Kidney (tissue), 13 donors: ENCODE measurements at regions not wholly inside any gene's neighbourhood (a gene's known extent, or its start where the extent isn't known, plus 50 kb on each side); places are given as distances from the start of the nearest gene placed in this dataset.
A peak's percentile ranks its signal among the peaks of the same experiment; 100 is the strongest.

Experiments used
- DNase-seq, 5 donors: peaks; one replicate each; pipeline ENCODE4 v3.0.0-alpha.2; 2013 to 2020
- FAIRE-seq: peaks from 2 replicates; lab custom pipeline; 2012; peaks lifted over from hg19 to GRCh38; lab: Jason Lieb, UNC
- H3K27ac ChIP-seq, 2 donors: one replicate each; pipeline ENCODE4 v1.7.0; 2013; ENCODE audit warnings: low read depth in 2 of 2, low read length in 2 of 2, inconsistent platforms in 1 of 2
- H3K27me3 ChIP-seq: one replicate; pipeline ENCODE4 v1.7.1; 2013; ENCODE audit warnings: low read length, inconsistent platforms; ENCODE audit not compliant: control insufficient read depth, insufficient read depth
- H3K36me3 ChIP-seq, 3 donors: one replicate each; pipeline versions ENCODE4 v1.7.0 to v1.7.1; 2013; ENCODE audit warnings: low read length in 3 of 3, control low read depth in 1 of 3, inconsistent platforms in 1 of 3; ENCODE audit not compliant: insufficient read depth in 3 of 3, control insufficient read depth in 2 of 3
- H3K4me1 ChIP-seq, 3 donors: one replicate each; pipeline versions ENCODE4 v1.7.0 to v1.7.1; 2013; ENCODE audit warnings: low read length in 3 of 3, inconsistent platforms in 1 of 3, low read depth in 1 of 3; ENCODE audit not compliant: control insufficient read depth in 2 of 3, insufficient read depth in 2 of 3
- H3K4me3 ChIP-seq, 3 donors: one replicate each; pipeline versions ENCODE4 v1.7.0 to v1.8.1; 2013; ENCODE audit warnings: low read length in 3 of 3, control low read depth in 1 of 3, inconsistent platforms in 1 of 3
- H3K9ac ChIP-seq, 3 donors: one replicate each; pipeline versions ENCODE4 v1.7.0 to v1.7.1; 2013; ENCODE audit warnings: low read length in 3 of 3, control low read depth in 1 of 3, inconsistent platforms in 1 of 3
- H3K9me3 ChIP-seq, 3 donors: one replicate each; pipeline versions ENCODE4 v1.7.0 to v1.7.1; 2013; ENCODE audit warnings: low read length in 3 of 3, control low read depth in 1 of 3, inconsistent platforms in 1 of 3; ENCODE audit not compliant: control insufficient read depth in 2 of 3, insufficient read depth in 1 of 3
- intact Hi-C: fragments of 100-400 bp; cut with DNase I; formaldehyde crosslinking; loops from one replicate; pipeline ENCODE4 v1.11.1; 2022
- TF ChIP-seq, protein P1 (sequence below): IDR thresholded peaks from 3 replicates; pipeline ENCODE4 v1.5.1; 2012; ENCODE audit warnings: mild to moderate bottlenecking, moderate library complexity, borderline replicate concordance; ENCODE audit not compliant: insufficient read depth; ENCODE audit errors: extremely low read depth
- donor health status: control.
- donor health status: control.
- donor health status: control.
- donor health status: control.
- donor health status: control.
- donor health status: DM: yes; HTN: yes; CAD: no.
- donor health status: Normal renal cell carcinoma (clear cell type).

DNA sequence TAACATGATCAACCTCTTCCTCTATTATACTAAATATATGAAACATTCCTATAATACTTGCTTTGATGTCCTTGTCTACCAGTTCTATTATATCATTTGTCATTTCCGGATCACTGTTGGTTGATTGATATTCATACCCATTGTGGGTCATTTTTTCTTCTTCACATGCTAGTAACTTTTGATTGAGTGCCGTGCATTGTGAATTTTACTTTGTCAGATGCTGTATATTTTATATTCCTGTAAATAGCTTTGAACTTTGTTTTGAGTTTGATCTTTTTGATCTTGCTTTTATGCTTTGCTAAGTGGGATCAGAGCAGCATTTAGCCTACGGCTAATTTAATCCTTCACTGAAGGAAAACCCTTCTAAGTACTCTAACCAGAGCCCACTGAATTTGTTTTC is 168.9 kb upstream of the RAB6C start:
- TF ChIP-seq, protein P1, sequence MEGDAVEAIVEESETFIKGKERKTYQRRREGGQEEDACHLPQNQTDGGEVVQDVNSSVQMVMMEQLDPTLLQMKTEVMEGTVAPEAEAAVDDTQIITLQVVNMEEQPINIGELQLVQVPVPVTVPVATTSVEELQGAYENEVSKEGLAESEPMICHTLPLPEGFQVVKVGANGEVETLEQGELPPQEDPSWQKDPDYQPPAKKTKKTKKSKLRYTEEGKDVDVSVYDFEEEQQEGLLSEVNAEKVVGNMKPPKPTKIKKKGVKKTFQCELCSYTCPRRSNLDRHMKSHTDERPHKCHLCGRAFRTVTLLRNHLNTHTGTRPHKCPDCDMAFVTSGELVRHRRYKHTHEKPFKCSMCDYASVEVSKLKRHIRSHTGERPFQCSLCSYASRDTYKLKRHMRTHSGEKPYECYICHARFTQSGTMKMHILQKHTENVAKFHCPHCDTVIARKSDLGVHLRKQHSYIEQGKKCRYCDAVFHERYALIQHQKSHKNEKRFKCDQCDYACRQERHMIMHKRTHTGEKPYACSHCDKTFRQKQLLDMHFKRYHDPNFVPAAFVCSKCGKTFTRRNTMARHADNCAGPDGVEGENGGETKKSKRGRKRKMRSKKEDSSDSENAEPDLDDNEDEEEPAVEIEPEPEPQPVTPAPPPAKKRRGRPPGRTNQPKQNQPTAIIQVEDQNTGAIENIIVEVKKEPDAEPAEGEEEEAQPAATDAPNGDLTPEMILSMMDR: no peak
- intact Hi-C loops: no loop called here
- no peak overlapping the region for H3K27ac ChIP-seq

DNA sequence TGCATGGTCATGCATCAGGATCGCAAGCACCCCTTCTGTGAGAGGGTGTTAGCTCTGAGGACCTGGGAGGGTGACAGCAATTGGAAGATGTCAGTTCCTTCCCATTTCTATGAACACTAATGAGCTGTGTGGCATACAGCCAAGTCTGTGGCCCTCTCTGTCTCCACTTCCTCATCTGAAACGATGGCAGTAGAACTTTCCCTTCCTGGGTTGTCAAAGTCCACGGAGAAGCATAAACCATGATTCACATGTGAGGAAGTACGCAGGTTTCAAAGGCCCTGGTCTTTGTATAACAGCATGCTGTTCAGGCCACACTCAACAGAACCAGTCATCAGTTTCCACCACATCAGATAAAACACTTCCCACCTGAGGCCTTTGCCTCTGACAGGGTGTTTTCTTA is 167.4 kb upstream of the RAB6C start:
- intact Hi-C loops: no loop called here
- H3K36me3 ChIP-seq: no peaks in the 10 kb centered on the region
- H3K27ac ChIP-seq: no peak overlapping the region
- no peaks in the 10 kb centered on the region for H3K27me3 ChIP-seq
- H3K9me3 ChIP-seq: peaks cover 0 to 11% (median 0%) of the 10 kb centered on the region in 3 donors
- no peak overlapping the region for H3K9ac ChIP-seq
- H3K4me1 ChIP-seq: no peaks in the 10 kb centered on the region
- H3K4me3 ChIP-seq: no peak overlapping the region
- FAIRE-seq: no peak
- peak in 1 of 5 donors; percentile 58 for DNase-seq
- TF ChIP-seq, protein P1: no peak

More for the DNA sequence above, 168.9 kb upstream of the RAB6C start:
- H3K9me3 ChIP-seq: peaks cover 0 to 5% (median 0%) of the 10 kb centered on the region in 3 donors
- H3K27me3 ChIP-seq: no peaks in the 10 kb centered on the region
- H3K4me3 ChIP-seq: no peak overlapping the region
- no peaks in the 10 kb centered on the region for H3K36me3 ChIP-seq
- no peak overlapping the region for H3K9ac ChIP-seq
- H3K4me1 ChIP-seq: no peaks in the 10 kb centered on the region
- FAIRE-seq (no peak), DNase-seq (peak in 1 of 5 donors; percentile 37)

DNA sequence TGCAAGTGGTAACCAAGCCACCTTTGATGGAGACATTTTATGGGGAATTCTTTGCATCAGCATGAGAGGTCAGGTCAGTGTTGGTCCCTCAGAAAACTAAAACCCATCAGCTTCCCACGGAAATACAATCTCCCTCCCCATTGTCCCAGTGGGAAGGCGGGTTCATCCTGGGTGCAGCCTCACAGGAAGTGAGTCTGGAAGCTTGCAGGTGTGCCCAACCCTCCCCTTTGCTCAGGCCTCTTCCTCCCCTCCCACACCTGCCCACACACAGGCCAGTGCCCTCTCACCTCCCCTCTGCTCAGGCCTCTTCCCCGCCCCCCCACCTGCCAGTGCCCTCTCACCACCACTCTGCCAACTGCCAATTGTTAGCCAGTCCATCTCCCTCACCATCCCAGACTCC is 166.8 kb upstream of the RAB6C start:
- no peaks in the 10 kb centered on the region for H3K4me1 ChIP-seq
- no peak overlapping the region for H3K27ac ChIP-seq
- no peaks in the 10 kb centered on the region for H3K27me3 ChIP-seq
- TF ChIP-seq, protein P1: no peak
- FAIRE-seq (no peak), DNase-seq (no peak)
- no peak overlapping the region for H3K9ac ChIP-seq
- peaks cover 0 to 11% (median 0%) of the 10 kb centered on the region in 3 donors for H3K9me3 ChIP-seq
- no peaks in the 10 kb centered on the region for H3K36me3 ChIP-seq
- intact Hi-C loops: no loop called here
- H3K4me3 ChIP-seq: no peak overlapping the region

DNA sequence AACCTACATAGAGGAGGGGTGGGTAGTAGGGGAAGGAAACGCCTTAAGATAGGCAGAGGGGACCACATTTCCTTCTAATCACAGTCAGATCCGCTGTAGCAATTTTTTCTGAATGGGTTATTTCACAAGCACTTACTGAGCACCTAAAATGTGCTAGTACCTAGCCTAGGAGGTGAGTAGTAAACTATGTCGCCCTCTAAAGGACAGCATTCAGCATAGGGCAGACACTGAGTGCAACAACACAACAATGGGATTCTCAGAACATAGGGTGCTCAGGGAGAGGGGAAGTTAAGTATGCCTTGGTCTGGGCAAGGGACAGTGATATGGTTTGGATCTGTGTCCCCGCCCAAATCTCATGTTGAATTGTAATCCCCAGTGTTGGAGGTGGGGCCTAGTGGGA is 166.1 kb upstream of the RAB6C start:
- Histone ChIP-seq H3K27me3 (no peaks in the 10 kb centered on the region), H3K27ac (no peak overlapping the region), H3K4me3 (no peak overlapping the region), H3K4me1 (no peaks in the 10 kb centered on the region), H3K9ac (no peak overlapping the region), H3K36me3 (no peaks in the 10 kb centered on the region), H3K9me3 (peaks cover 0 to 11% (median 0%) of the 10 kb centered on the region in 3 donors)
- TF ChIP-seq, protein P1: no peak
- DNase-seq (no peak), FAIRE-seq (no peak)
- intact Hi-C loops: no loop called here
